DMS153 treated with DMSO at 0.1 percent for 48 hours (cell line): ENCODE measurements at regions not wholly inside any gene's neighbourhood (a gene's known extent, or its start where the extent isn't known, plus 50 kb on each side); places are given as distances from the start of the nearest gene placed in this dataset.

Experiments
- DNase-seq: peaks from one replicate; lab custom pipeline; 2025; ENCODE audit not compliant: unreplicated experiment; lab: John Stamatoyannopoulos, UW

DNA sequence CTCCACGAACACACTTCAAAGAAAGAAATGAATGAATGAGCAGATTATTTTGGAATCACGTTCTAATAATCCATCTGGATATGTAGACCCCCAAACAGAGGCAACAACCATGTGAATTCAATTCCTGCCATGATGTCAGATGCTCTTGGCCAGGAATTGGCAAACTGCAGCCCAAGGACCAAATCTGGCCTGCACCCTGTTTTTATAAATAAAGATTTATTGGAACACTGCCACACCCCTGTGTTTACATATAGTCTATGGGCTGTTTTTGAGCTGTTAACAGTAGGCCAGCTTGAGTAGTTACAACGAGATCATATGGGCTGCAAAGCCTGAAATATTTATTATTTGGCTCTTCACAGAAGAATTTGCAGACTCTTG, 336.0 kb upstream of the ZFHX3 start:
- no peak for DNase-seq

DNA sequence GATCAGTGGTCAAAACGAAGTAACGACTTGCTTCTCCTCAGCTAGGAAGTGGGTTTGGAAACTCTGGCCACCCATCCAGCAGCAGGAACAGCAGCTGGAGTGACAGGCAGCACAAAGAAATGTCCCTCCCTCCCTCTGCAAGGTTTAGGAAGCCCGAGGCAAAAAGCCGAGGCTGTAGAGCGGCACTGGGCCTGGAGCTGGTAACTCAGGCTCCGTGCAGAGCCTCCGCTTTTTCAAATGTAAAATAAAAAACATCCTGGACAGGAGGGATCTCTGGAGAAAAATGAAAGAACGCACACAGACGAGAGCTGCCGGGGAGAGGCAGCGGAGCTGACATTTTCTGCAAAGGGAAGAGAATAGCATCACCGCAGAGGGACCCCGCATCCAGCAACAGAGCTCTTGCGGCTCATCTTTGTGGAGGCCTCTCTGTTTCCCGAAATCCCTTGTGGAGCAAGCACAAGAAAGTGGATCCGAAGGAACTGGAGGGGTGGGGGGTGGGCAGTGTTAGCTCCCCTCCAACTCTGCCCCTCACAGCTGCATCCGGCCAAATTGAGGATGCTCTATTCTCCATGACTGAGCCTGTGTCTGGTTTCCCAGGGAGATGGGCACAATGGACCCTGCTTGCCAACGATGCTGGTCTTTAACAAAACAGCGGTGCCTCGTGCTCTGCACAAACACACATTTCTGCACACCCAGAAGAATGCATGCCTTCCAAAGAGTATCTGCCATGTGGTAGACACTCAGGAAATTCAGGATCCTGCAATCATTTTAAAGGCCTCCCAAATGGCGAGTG, 335.5 kb upstream of the ZFHX3 start:
- no peak for DNase-seq

DNA sequence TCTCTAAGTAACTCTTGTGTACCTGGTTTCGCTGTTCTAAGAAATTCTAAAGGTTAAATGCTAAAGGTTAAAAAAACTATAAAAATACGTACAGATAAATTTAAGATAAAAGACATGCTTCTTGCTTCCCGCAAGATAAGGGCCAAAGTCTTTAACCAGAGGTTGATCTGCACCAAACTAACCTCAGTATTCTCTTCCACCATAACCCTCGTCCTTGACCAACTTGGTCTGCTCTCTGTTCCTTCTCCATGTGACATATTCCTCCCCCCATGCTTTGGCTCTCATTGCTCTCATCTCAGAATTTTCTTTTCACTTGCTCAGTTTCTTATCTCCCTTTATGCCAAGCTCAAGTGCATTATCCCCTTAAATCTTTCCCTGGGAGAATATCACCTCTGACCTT, 330.5 kb upstream of the ZFHX3 start:
- DNase-seq: no peak

DNA sequence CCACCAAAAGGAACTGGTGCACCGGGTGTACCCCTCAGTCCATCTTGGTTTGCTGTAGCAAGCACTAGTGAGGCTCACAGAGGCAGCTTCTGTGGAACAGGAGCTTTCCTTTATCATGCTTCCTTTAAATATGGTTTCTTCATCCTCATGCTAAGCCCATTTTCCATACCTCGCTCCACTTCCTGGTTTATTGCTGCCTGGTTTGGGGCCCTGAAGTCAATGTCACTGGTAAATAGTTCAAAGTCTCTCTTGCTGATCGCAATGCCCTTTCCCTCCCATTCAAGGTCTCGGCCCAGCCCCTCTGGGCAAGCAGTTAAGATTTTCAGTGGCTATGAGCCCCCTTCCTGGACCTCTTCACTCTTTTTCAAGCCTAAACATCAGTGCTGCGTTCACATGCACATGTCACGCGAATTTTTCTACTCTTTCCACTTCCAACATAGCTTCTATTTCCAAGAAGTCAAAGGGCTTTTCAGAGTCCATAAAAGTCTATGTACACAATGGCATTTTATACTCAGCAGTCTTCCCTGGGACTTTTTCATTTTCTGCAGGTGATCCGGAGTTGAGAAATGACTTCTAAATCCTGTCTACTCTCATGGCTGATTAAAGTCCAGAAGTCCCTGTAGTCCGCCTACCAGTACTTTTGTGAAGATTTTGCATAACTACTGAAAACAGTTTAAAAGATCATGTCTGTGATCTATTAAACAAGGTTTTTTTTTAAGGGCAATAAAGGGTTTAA, 323.8 kb upstream of the ZFHX3 start:
- DNase-seq: no peak

DNA sequence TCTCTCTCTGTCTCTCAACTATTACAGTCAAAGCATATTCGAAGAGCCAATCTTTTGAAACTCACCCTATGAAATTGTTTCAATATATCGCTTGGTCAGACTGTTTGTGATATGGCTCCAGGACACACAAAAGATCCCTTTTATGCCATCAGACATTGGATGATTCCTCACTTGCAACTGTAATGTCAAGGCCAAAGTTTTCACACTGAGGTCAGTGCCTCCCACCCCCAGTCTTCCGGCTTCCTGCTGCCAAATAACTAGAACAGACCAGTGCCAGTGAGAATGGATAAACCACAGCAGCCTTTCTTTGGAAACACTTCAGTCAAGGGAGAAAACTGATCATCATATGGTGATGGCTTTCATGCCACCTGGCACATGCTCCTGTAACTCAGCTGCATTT, 321.9 kb upstream of the ZFHX3 start:
- no peak for DNase-seq

DNA sequence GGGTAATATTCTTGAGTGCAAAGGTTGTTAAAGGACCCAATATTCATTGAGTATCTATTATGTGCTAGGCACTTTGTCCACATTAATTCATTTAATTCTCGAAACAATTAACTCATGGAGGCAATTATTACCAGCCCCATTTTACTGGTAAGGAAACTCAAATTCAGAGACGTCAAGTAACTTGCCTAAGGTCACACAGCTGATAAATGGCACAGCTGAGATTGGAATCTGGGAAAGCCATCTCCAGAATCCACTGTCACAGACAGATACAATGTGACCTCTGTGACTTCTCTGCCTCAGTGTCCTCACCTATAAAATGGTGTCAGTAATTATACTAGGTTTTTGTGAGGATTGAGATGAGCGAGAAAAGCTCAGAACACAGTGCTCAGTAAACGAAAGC, 320.8 kb upstream of the ZFHX3 start:
- no peak for DNase-seq

DNA sequence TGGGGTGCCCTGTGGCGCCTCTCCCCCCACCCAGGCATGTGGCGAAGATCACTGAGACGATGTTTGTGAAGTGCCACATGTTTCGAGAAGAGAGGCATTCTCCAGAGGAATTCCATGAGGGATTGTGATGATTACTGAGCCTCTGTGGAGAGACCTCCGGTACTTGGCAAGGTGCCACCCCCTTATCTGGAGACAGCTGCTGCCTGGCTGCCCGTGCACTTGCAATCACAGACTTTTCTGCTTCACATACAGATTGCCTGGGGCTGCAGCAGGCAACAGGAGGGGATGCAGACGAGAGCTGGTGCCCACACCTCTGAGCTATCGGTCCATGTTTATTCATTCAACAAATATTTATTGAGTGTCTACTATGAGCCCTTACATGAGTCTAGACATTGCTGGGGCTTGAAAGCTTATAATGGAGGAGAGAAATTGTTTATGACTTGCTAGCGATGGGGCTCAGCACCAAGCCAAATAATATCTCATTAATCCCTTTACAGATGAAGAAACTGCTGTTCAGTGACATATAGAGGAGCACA, 317.2 kb upstream of the ZFHX3 start:
- peak; percentile 50 for DNase-seq

DNA sequence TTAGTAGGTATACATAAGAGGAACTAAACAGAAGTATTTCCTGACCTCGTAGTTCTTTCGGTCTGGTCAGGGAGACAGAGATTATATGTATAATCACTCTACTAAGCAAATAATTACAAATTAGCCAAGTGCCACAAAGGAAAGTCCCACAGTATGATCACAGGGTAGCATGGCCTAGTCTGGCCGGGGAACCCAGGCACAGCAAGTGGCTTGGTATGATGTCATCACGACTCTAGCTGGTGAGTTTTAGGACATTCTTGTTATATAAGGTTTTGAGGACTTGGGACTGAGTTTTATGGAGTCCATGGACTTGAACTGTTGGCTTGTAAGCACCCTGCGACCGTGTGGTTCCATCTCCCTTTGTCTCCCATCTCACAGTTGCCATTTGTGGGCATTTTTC, 316.5 kb upstream of the ZFHX3 start:
- no peak for DNase-seq

DNA sequence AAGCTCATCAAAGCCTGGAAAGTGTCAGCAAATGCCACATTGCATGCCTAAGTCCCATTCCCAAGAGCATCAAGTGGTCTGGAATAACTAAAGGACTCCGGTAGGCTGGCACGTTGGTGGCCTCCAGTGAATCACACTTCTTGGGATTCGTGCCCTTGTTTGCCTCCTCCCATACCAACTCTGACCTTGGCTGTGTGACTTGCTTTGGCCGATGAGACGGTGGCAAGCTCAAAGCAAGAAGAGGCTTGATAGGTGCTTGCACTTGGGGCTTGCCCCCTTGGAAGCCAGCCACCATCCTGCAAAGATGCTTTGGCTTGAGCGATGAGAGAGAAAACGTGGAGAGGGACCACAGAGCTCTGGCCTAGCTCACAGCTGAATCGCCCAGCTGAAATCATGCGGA, 313.1 kb upstream of the ZFHX3 start:
- no peak for DNase-seq

DNA sequence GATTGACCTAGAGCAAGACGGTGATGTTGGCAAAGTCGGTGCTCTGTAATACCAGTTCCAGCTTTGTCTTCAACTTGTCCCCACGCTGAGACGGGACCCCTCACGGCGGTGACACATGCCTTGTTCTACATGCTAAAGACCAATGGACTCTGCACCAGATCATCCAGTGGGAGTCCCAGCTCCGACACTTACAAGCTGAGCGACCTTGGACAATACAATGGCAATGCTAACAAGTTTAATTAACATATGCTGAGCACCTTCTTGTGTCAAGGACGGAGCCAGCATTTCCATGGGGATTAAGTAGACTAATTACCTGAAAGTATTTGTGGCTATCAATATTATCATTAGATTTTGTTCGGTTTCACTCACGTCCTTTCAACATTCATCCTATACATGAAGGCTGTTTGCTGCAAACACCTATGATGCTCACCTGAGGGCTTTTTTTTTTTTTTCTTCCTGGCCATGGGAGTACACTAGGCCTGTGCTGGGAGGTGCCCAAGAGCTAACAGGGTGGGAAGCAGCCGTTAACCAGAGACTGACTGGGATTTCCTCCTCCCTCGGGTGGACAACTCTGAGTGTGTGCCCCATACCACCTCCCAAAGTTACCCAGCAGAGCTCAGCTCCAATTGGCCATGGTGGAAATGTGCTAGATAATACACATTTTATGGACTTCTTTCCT, 308.6 kb upstream of the ZFHX3 start:
- DNase-seq: no peak

DNA sequence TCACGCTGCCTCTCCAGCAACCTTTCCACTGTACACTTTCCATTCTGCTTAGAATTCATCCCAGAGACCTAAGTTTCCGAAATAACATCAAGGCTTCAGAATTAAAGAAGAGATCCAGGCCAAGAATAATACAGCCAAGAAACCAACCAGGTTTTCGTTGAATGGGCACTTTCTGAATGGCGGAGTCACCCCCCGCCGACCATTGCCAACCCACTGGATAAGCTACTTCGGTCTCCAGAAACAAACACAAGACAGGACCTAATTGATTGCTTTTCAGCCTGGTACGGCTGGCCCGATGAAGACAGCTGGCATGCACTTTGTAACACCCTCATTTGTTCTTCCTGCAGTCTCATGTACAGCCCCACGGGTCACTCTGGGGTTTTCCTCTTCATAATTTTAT, 308.1 kb upstream of the ZFHX3 start:
- no peak for DNase-seq

DNA sequence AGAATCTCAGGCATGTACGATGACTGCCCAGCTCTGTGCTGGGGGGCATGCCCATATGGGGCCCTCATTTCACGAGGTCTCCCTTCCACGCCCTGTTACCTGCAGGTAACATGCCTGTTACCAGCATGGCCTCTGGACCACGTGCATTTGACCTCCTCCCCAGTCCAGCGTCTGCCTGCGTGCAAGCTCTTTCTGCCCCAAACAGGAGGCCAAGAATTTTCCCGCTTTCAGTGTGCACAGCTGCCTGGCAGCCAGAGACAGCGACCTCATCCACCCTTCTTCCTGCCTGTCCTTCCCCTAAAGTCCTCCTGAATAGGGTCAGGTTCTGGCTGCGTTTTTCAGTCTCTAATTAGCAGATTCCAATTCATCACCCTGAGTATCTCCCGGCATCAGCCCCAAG, 306.5 kb upstream of the ZFHX3 start:
- no peak for DNase-seq

DNA sequence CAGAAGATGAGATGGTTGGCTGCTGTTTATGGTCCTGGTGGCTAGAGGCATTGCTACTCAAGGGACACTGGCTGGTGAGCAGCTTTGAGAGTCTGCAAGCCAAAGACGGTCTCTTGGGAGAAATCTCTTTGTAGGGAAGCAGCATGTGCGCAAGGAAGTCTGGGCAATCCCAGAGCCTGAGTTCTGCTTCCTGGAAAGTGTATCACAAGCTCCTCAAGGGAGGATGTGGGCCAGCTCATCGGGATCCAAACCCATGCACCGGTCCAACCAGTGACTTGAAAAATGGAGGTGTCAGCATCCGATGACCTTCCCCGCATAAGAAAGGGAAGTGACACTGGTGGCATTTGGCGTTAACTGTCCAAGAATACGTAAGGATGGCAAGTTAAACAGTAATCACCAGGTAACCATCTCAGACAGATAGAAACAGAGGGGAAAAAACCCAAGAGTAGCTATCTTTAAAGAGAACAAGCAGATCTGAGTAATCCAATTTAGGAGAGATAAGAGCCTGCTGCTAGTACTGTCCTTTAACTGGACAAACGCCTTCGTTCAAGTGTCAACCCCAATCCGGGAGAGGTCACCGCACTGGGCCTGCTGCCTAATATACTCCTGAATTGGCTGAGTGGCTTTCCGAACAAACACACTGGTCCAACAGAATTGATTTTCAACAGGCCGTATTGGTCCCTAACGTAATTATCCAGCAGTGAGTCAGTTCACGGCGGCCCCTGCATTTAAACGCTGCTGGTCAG, 303.0 kb upstream of the ZFHX3 start:
- no peak for DNase-seq

DNA sequence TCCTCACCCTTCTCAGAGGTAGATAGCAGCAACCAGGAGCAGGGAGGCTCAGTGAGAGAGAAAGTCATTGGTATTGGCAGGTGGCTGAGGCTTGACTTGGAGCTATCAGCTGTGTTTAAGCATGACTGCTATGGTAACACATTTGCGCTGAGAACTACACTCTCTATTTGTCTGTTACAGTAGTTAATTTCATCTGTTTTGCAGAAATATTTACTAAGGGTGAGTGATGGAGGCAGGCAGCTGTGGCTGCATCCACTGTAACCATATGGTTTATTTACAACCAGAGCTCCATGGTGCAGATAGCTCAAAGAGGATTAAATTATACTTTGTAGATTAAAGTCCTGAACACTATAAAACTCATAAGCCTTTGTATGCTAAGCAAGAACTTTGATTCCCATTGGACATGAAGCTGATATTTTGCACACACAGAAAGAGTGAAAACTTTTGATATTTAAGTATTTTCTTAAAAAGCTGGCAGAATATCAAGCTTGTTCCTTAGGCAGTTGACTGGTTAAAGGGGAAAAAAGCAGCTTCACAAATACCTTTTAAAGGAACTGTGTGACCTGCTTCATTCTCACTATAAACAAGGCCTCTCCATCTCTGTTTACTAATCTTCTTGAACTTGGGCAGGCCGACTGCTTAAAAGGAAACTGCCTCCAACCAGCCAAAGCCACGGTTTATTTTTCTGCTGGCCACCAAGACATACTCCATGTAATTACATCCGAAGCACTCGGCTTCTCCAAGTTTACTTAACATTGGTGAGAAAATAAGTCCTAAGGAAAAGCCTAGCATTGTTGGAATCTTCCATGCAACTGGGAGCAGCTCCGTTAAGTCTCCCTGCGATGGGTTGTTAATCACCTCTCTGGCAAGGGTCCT, 299.8 kb upstream of the ZFHX3 start:
- no peak for DNase-seq

DNA sequence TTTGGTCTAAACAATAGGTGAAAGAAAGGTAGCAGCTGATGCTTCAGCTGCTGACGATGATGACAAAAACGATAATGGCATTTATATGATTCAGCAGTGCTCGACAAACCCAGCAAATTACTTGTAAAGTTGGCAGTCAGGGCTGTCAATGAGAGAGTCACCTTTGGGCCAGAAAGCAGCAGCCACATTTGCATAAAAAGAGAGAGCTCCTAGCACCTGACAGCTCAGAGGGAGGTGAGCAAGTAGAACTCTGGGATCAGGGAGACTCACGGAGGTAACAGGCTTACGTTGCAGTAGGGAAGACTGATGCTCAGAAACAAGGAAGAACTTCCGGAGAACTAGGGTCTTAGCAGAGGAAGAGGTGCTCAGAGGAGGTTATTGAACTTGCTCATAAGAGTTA, 291.9 kb upstream of the ZFHX3 start:
- peak; percentile 71 for DNase-seq

DNA sequence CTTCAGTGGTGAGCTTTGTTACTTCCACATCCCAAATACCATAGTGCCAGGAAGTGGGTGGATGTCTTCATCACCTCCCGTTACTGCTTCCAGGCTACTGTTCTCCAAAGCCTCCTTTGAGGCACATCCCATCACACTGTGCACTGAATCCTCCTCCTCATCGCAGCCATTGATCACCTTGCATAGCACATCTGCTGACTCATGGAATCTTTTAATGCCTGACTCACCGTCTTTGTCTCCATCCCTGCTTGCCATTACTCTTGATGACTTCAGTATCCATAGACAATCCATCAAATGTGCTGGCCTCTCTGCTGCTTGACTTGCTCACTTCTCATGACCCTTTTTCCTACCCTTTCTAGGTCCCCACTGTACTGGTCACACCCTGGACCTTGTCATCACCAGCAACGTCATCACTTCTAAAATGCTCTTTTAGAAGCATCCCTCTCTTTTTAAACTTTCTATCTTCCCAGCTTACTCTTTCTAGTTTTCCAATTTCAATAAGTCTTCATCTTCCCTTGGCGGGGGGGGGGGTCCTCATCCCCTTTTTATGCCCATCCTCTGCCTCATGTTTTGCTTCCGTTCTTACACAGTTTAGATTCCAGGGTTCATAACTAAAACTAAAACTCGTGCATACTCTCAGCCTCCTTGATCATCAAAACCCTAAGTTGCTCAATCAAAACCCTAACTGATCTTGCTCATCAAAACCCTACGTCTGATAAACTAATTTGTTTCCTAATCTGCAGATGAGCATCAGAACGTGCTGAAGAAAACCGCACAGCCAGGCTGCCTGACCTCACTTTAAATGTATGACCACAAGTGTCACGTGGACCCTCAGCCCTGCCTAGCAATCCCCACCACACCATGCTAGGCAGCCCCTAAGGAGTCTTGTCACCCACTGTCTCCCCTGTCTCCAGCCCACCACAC, 289.7 kb upstream of the ZFHX3 start:
- no peak for DNase-seq

DNA sequence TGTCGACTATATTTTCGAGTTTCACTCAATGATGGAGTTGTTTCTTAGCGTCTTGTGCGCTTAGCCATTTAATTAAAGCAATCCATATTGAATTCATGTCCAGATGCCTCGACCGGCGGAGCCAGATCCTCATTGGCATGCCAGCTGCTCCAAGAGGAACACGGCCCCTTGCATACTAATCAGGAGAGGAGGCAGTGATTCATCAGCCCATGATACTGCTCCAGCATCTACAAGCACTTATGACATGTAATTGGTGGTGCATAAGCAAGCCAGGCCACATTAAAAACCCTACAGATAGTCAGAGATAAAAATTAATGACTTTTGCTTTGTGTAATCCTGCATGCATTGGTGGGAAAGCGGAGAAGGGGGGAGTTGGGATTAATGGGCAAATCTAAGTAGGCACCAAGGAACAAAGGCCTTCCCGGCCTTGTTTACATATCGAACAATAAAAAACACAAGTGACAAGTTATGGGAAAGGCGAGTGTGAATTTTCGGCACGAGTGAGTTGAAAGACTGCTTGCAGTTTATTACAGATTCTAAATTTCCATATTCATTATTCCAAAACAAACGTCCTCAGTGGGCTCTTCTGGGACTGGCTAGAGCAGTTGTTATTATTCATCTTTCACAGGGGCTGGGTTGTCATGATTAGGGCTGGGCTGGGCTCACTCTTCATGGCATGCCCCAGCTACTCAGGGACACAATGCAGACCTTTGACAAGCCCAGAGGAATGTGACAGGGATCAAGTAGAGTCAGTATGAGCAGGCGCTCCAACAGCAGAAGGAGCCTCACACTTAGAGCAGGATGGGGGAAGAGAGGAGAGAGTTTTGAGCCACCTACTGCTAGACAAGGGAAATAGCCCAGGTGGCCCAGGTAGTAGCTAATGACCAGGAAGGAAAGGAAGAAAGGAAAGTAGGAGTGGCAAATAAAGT, 281.7 kb upstream of the ZFHX3 start:
- peak; percentile 43 for DNase-seq
